Tibial artery (tissue), 4 donors: ENCODE measurements at regions not wholly inside any gene's neighbourhood (a gene's known extent, or its start where the extent isn't known, plus 50 kb on each side); places are given as distances from the start of the nearest gene placed in this dataset.
A peak's percentile ranks its signal among the peaks of the same experiment; 100 is the strongest.

ENCODE experiments used
- DNase-seq, 2 donors: peaks; one replicate each; pipeline ENCODE4 v3.0.0-alpha.2; 2019
- H3K27ac ChIP-seq, 2 donors: fragments of 200-600 bp; sonication (generic) in 1 of 2; 1 replicate in 1 of 2; 2 replicates in 1 of 2; pipeline ENCODE4 v1.5.1; 2018 to 2019; ENCODE audit warnings: mild to moderate bottlenecking in 1 of 2
- H3K27me3 ChIP-seq, 2 donors: fragments of 200-600 bp; sonication (generic) in 1 of 2; one replicate each; pipeline versions ENCODE4 v1.5.1 to v1.6.0; 2016 to 2019
- H3K36me3 ChIP-seq, 3 donors: fragments of 200-600 bp; sonication (generic) in 2 of 3; one replicate each; pipeline ENCODE4 v1.5.1; 2016 to 2019; ENCODE audit warnings: mild to moderate bottlenecking in 2 of 3
- H3K4me1 ChIP-seq, 4 donors: fragments of 200-600 bp; sonication (generic) in 2 of 4; 1 replicate in 3 of 4; 2 replicates in 1 of 4; pipeline ENCODE4 v1.5.1; 2016 to 2019
- H3K4me3 ChIP-seq, 2 donors: fragments of 200-600 bp; sonication (generic) in 1 of 2; 1 replicate in 1 of 2; 2 replicates in 1 of 2; pipeline ENCODE4 v1.5.1; 2018 to 2019; ENCODE audit warnings: mild to moderate bottlenecking in 2 of 2
- H3K9me3 ChIP-seq, 3 donors: fragments of 200-600 bp; sonication (generic) in 1 of 3; one replicate each; pipeline ENCODE4 v1.5.1; 2016 to 2019
- CTCF ChIP-seq, 2 experiments: fragments of 200-600 bp in 1 of 2; fragments of 450-650 bp in 1 of 2; IDR thresholded peaks; one replicate each; pipeline ENCODE4 v1.5.1; 2017 to 2019; ENCODE audit warnings: antibody characterized with exemption in 2 of 2, mild to moderate bottlenecking in 1 of 2, moderate library complexity in 1 of 2
- intact Hi-C: fragments of 100-400 bp; cut with DNase I; formaldehyde crosslinking; loops from one replicate; pipeline ENCODE4 v1.15.0; 2023; ENCODE audit warnings: low total_unique reads

- intact Hi-C loops = no loop called here
- no peaks in the 10 kb centered on the region for H3K27me3 ChIP-seq
Measured at GRCh38 chr12:63292471-63293221, 141.6 kb upstream of the AVPR1A start.

GRCh38 chr12:63276537-63277365 is 125.8 kb upstream of the AVPR1A start:
- Histone ChIP-seq H3K4me1 (no peaks in the 10 kb centered on the region), H3K36me3 (no peaks in the 10 kb centered on the region), H3K27ac (no peak overlapping the region), H3K27me3 (no peaks in the 10 kb centered on the region), H3K4me3 (no peak overlapping the region), H3K9me3 (no peaks in the 10 kb centered on the region)
- peak; percentile 48 to 57 for TF ChIP-seq CTCF (IDR thresholded peaks at IDR 0.05)
- no peak for DNase-seq
- intact Hi-C loops = no loop called here

More at GRCh38 chr12:63292471-63293221, 141.6 kb upstream of the AVPR1A start:
- Histone ChIP-seq H3K9me3 (no peaks in the 10 kb centered on the region), H3K27ac (no peak overlapping the region), H3K4me1 (peaks cover 0 to 27% (median 11%) of the 10 kb centered on the region in 4 donors), H3K4me3 (no peak overlapping the region), H3K36me3 (no peaks in the 10 kb centered on the region)
- DNase-seq = no peak
- no peak for TF ChIP-seq CTCF (IDR thresholded peaks at IDR 0.05)

DNA sequence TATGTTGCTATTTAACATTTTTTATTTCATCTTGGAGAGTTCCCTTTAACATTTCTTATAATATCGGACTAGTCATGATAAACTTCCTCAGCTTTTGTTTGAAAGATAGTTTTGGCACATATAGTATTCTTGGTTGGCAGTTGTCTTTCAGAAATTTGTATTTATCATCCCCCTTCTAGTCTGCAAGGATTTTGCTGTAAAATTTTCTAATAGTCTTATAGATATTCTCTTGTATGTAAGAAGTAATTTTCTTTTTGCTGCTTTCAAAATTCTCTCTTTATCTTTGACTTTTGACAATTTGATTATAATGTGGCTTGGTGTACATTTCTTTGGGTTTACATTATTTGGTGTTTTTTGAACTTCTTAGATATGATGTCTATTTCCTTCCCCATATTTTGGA is 116.0 kb upstream of the AVPR1A start:
- TF ChIP-seq CTCF (IDR thresholded peaks at IDR 0.05) = no peak
- intact Hi-C loops = no loop called here
- Histone ChIP-seq H3K27me3 (no peaks in the 10 kb centered on the region), H3K9me3 (peaks cover 3 to 18% (median 15%) of the 10 kb centered on the region in 3 donors), H3K4me3 (no peak overlapping the region), H3K27ac (no peak overlapping the region), H3K4me1 (no peaks in the 10 kb centered on the region), H3K36me3 (peaks cover 0 to 3% (median 0%) of the 10 kb centered on the region in 3 donors)
- no peak for DNase-seq

DNA sequence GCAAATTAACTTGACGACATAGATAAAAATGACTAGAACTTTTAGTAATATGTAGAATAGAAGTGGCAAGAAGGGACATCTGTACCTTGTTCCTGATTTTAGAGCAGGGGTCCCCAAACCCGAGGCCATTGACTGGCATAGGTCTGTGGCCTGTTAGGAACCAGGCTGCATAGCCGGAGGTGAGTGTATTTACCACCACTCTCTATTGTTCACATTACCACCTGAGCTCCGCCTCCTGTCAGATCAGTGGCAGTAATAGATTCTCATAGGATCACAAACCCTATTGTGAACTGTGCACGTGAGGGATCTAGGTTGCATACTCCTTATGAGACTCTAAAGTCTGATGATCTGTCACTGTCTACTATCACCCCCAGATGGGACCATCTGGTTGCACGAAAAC is 113.6 kb upstream of the AVPR1A start:
- peaks cover 0 to 3% (median 0%) of the 10 kb centered on the region in 3 donors for H3K36me3 ChIP-seq
- H3K4me1 ChIP-seq = no peaks in the 10 kb centered on the region
- TF ChIP-seq CTCF (IDR thresholded peaks at IDR 0.05) = no peak
- intact Hi-C loops = no loop called here
- DNase-seq = no peak
- H3K4me3 ChIP-seq = no peak overlapping the region
- H3K27ac ChIP-seq = no peak overlapping the region
- H3K27me3 ChIP-seq = no peaks in the 10 kb centered on the region
- peaks cover 3 to 18% (median 15%) of the 10 kb centered on the region in 3 donors for H3K9me3 ChIP-seq

DNA sequence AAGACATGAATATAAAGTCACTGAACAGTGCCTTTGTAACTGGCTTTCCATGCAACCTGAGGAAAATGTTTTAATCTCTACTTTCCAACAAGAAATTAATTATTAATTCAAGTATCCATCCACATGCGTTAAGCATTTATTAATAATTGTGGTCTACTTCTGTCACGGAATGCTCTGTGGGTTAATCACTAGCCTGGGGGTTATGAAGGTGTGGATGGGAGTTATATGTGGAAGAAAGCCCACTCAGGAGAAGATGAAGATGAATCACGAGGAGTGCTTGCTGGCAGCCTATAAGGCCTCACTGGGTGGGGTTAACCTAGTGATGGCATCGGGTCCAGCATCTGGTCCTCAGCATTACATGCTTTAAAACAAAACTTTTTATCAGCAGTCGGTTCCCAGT is 99.5 kb upstream of the AVPR1A start:
- DNase-seq = no peak
- no peaks in the 10 kb centered on the region for H3K4me1 ChIP-seq
- intact Hi-C loops = no loop called here
- TF ChIP-seq CTCF (IDR thresholded peaks at IDR 0.05) = no peak
- H3K4me3 ChIP-seq = no peak overlapping the region
- no peaks in the 10 kb centered on the region for H3K9me3 ChIP-seq
- H3K36me3 ChIP-seq = no peaks in the 10 kb centered on the region
- H3K27me3 ChIP-seq = no peaks in the 10 kb centered on the region
- no peak overlapping the region for H3K27ac ChIP-seq
